Neural progenitor cell (in vitro differentiated cells): ENCODE measurements at regions not wholly inside any gene's neighbourhood (a gene's known extent, or its start where the extent isn't known, plus 50 kb on each side); places are given as distances from the start of the nearest gene placed in this dataset.

Source experiments
- EZH2 ChIP-seq: fragments of 200-600 bp; sonication (generic); IDR thresholded peaks from 2 replicates; pipeline ENCODE4 v1.6.1; 2017; ENCODE audit warnings: antibody characterized with exemption, mild to moderate bottlenecking, moderate library complexity
- EZH2phosphoT487 ChIP-seq: fragments of 200-600 bp; sonication (generic); IDR thresholded peaks from 2 replicates; pipeline ENCODE4 v1.6.1; 2017; ENCODE audit warnings: antibody characterized with exemption
- TF ChIP-seq, protein P1 (sequence below): fragments of 200-600 bp; sonication (generic); IDR thresholded peaks from 2 replicates; pipeline ENCODE4 v1.5.1; 2017; ENCODE audit warnings: antibody characterized with exemption, mild to moderate bottlenecking

- TF ChIP-seq, protein P1, sequence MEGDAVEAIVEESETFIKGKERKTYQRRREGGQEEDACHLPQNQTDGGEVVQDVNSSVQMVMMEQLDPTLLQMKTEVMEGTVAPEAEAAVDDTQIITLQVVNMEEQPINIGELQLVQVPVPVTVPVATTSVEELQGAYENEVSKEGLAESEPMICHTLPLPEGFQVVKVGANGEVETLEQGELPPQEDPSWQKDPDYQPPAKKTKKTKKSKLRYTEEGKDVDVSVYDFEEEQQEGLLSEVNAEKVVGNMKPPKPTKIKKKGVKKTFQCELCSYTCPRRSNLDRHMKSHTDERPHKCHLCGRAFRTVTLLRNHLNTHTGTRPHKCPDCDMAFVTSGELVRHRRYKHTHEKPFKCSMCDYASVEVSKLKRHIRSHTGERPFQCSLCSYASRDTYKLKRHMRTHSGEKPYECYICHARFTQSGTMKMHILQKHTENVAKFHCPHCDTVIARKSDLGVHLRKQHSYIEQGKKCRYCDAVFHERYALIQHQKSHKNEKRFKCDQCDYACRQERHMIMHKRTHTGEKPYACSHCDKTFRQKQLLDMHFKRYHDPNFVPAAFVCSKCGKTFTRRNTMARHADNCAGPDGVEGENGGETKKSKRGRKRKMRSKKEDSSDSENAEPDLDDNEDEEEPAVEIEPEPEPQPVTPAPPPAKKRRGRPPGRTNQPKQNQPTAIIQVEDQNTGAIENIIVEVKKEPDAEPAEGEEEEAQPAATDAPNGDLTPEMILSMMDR: no peak
- TF ChIP-seq EZH2 (no peak), EZH2phosphoT487 (no peak)
Measured at GRCh38 chr3:16102187-16102561, 72.3 kb upstream of the GALNT15 start.
